Occipital lobe (tissue), 1 donor: ENCODE measurements at regions not wholly inside any gene's neighbourhood (a gene's known extent, or its start where the extent isn't known, plus 50 kb on each side); places are given as distances from the start of the nearest gene placed in this dataset.

Source experiments
- DNase-seq: peaks from one replicate; lab custom pipeline; 2025; lab: John Stamatoyannopoulos, UW

DNA sequence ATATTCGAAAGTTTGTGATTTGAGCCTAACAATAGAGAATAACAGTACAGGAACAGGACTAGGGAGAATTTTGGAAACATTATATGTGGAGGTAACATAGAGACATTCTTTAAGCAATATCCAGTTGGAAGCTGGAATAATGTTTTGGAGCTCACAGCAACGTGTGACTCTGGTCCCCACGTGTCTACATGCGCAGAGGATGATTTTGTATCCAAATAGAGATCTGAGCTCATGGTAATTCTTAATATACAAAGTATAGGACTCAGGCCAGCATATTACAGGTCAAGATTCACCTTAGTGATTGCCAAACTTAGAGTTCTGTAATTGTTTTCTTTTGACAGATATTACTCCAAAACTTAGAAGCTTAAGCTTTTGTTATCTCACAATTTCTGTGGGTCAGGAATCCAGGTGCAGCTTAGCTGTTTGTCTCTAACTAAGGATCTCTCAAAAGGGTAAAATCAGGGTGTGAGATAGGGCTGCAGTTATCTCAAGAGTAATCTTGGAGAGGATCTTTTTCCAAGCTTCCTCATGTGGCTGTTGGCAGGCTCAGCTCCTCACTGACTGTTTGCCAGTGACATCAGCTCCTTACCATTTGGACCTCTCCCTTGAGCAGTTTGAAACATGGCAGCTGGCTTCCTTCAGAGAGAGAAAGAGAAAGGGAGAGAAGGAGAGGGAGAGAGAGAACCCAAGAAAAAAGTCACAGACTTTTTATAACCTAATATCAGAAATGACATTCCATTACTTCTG is 272.0 kb upstream of the ZNF462 start:
- DNase-seq, result no peak

DNA sequence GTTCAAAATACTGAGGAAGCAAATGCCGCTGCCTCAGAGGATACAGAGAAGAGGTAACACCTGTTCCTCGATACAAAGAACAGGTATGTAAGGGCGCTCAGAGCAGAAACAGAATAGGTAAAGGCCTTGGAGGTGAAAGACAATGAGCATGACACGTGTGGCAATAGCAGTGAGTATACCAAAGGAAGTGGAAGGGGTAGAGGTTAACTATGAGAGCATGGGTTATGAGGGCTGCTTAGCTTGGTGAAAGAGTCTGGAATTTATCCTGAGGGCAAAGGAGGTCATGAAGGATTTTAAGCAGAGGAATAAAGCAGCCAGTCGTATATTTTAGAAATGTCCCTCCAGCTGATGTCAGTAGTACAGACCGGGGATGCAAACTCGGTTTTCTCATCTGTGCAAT is 269.8 kb upstream of the ZNF462 start:
- DNase-seq, result no peak

DNA sequence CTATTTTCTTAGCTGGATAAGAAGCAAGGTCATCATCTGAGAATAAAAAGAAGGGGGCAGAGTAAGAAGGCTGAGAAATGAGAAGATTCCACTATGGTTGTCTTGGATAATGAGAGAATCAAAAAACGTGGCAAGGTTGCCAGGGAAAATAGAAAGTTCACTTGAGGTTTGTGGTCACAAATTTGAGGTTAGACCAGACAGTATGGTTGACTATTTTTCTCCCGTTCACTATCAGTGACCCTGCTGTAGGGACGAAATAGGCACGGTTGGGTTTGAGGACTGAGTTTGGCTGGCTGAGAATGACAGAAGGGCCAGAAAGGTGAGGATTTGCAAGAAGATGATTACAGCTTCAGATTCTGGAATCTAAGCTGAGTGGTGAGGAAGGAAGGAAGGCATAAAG is 266.0 kb upstream of the ZNF462 start:
- DNase-seq, result no peak

DNA sequence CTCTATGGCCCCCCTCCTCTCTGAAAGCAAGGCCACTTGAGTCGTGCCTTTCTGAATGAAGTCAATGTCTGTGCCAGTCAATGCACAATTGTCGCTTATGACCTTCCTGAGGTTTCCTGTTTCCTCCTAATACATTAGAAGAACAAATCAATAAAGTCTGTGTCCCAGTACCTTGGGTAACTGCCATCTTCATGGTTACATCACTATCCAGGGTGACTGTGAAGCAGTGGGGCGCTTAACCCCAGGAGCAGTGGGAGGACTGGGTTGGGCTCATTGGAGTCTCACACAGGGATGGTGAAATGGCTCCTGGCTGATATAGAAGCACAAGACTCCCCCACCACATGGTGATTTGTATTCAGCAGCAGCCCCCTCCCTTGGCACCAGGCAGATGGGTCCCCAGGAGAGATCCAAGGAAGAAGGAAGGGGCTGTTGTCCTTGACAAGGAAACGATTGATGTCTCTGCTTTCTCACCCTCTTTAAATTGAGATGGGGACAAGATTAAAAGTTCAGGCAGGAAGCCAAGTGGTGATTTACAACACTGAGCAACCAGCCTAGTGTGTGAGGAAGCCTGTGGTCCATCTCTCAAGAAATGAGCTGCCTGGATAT is 261.9 kb upstream of the ZNF462 start:
- no peak for DNase-seq

DNA sequence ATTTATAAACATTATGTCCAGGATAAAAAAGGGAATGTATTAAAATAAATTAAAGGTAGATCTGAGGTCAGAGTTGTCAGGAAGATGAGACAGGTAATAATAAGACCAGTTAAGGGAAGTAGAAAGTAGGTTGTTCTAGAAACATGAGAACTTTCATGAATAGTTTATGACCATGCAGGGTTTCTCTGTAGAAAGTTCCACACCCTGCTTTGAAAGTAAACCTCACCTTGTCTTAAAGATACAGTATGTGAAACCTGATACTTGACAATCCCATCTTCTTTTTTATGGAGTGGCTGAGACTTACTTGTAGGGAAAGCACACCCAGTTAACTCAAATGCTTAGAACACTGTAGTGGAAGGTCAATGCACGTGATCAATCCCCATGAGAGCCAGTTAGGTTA is 260.6 kb upstream of the ZNF462 start:
- DNase-seq, result no peak

DNA sequence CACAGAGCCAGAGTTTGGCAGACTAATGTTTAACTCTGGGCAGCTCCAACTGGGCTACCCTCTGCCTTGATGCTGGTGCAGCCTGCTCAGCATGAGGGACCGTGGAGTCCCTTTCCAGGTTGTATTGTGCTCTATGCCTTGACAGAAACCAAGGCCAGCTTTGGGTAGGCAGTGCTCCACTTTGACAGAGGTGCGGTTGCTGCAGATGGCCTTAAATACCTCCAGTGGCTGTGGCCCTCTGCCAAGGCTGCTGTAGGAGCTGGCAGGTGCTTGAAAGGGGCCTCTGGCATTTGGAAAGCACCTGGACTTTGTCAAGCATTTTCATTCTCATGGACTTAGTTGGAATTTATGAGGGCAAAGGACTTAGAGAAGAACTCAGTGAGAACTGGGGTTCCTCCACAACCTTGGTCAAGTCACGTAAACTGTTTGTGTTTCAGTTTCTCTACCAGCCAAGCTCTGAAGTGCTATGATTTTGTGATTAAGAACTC is 249.7 kb upstream of the ZNF462 start:
- no peak for DNase-seq

DNA sequence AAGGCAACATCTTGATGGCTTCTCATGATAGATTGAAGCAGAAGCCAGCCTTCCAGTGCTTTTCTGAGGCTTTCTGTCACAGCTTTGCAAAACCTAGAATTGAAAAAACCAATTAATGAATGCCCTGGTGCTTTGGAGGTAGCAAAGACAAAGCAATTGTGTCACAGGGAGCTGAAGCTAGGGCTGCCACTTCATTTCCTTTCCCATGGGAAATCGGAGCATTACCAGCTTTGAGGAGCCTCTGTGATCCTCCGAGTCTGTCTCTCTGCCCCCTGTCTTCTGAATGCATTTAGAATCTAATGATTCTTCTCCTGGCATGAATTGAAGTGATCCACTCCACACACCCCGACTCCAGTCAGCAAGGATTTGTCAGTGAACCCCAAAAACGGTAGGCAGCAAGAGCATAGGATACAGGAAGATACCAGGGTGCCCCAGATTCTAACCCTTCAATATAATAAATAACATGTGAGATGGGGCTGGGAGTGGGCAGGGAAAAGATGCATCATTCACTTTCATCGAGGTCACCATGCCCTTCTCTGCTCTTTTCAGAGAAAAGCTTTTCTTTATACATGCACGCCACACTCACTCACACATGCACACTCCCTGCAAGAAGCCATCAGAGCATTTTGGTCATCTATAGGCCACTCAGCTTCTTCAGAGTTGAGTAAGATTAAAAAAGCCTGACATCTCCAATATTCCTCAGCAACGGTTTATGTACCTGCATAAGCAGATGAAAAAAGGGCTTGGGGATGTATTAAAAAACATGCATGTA is 247.7 kb upstream of the ZNF462 start:
- no peak for DNase-seq

DNA sequence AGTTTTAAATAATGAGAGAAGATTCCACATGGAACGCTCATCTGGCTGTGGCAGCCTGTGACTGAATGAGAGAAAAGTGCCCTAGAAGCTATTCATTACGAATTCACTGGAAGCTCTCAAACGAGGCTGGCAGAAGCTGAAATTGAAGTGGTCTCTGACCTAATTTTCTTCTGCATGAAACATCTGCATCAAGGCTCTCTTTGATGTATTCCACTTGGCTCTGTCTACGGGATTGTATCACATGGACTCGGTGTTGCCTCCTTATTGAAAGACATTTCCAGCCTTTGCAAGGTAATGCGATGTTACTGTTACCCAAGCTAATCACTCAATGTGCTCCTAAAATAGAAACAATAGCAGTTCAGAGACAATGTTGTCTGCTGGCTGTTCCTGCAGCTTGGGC is 246.9 kb upstream of the ZNF462 start:
- DNase-seq, result no peak

DNA sequence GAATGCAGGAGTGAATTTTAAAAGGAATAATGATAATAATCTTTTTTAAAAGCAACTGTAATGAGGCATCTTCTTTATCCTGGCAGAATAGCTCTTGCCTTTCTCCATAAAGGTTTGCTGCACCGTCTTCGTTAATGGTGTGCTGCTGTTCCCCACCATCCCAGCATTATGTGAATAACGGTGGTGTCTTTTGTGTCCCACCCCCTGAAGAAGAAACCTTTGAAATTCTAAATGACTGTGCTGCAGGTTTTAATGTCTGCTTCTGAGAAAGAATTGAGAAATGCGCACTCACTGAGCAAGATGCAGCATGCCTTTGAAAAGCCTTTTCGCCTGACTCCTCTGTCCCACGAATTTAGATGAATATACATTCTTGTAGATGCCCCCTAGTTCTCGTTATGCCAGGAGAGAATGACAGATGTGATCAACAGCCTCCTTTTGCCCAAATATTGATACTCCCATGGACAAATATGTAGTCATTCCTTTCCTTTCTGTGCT is 246.1 kb upstream of the ZNF462 start:
- no peak for DNase-seq

DNA sequence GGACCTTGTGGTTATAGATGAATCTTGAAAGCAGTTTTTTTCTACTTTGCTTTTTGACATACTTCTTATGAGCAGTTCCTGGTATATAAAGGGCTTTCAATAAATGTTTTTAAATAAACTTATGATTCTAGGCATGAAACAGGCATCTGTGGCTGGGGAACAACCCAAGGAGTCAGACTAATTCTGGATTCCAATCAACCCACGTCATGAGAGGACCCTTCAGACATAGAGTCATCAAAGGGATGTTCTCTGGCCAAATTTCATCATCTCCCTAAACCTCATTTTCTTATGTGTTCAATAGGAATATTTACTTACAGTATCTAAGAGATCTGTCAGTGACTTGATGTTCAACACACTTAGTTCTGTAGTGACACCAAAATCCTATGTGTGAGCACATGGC is 243.8 kb upstream of the ZNF462 start:
- DNase-seq, result no peak

DNA sequence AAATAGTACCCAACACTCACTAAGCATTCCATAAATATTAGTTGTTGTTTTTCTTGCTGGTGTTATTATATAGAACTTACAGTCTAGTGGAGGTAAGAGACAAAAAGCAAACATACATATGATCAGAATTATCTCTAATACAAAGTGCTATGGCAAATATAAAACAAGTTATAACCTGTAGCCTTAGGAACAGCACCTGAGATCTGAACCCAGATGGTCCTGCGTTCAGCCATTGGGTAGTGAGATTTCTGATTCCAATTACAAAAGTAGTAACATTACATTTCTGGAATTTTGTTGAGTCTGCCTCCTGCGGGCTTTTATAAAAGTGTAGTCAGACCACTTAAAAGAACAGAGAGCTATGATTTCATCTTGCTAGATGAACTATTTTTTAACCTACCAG is 242.9 kb upstream of the ZNF462 start:
- DNase-seq, result no peak

DNA sequence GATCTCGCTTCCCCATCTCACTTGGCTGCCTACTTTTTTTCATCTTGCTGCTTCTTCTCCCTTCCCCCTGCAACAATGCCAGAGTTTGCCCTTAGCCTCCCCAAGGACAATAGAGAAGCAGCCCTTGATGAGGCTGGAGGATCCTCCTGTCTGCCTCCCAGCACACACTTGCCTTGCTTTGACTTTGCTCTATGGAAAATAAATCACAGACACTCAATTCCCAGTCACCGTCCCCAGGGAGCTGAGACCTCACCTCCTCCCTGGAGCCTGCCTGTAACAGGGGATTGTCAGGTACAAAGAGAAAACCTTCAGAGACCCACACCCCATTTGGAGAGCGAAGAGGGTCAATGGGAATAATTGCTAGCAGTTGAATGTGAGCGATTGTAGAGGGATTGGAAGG is 242.1 kb upstream of the ZNF462 start:
- no peak for DNase-seq

DNA sequence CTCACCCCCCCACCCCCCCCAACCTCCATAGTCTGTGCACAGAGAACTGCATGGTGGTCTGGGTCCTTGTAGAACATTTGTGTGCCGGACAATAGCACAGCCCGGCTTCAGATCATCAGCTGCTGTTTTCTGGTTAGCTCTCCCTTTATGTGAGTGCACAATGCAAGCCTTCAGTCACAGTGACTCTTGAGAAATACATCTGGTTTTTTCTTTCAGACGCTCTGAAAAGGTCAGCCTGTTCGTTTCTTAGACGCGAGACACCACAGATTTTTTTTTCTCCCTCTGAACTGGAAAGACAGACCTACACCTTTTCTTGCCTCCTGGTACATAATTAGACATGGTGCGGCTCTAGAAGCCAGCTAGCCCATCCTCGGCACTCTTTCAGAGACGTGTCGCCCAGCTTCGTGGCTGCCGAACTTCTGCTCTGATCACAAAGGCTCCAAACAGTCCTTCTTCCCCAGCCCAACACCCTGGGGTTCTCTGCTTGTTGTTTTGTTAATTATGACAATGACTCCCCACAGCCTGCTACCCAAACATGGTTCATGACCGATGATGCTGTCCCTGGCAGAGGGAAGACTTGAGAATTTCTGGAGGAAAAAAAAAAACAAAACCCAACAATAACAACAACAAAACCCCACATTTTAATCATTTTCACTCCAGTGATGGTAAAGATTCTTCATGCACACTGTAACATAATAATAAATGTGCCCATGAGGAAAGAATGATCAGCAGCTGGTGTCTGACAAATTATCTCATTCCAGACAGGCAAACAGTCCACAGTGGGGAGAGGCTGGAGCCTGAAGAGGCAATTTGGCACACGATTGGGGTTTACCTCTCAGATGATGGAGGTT is 241.4 kb upstream of the ZNF462 start:
- DNase-seq, result no peak

DNA sequence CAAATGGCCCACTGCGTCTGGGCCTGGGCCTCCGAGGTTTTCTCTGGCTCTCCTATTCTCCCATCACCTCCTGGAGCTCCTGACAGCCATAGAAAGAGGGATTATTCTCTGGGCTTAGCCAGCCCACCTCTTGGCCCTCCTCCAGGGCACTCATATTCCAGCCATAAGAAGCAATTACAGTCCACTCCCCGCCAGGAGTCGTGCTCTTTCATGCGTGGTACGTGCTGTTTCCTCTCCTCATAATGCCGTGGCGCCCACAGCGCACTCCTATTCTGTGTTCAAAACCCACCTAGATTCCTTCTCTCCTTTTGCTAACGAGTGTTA is 240.8 kb upstream of the ZNF462 start:
- DNase-seq, result no peak

DNA sequence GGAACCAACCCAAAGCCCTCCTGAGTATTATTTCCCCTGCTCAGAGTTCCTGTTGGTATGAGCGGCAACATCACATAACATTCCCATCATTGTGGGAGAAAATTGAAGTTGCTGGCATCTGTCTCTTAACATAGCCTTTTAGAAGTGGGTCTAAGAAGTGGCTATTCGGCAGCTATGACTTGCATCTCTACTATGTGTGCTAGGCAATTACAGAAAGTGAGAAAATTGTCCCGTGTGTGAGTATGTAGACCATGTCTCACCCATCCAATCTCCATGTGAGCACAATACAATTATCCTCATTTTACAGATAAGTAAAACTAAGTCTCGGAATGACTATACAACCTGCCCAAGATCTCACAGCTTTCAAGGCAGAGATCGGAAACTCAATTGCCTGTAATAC is 239.4 kb upstream of the ZNF462 start:
- DNase-seq, result no peak

DNA sequence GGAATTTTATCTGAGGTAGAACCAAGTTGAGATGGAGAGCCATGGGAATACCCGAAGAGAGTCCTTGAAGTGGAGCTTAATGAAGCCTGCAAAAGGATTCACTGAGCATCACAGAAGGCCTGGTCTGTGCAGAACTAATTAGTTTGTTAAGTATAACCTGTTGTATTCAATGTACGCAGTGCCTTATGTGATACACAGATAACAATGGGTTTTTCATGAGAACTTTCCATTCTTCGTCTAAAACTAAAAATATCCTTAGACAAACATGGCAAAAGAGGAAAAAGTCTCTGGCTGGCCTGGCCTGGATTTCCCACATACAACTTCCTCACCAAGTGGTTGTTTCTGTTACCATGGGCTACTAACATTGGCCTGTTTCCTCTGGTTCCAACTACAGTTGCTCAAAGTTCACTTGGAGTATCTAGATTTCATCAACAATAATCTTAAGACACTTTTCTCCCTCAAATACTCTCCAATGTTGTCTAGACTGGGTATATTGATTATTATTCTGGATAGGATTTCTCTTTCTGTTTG is 237.6 kb upstream of the ZNF462 start:
- no peak for DNase-seq

DNA sequence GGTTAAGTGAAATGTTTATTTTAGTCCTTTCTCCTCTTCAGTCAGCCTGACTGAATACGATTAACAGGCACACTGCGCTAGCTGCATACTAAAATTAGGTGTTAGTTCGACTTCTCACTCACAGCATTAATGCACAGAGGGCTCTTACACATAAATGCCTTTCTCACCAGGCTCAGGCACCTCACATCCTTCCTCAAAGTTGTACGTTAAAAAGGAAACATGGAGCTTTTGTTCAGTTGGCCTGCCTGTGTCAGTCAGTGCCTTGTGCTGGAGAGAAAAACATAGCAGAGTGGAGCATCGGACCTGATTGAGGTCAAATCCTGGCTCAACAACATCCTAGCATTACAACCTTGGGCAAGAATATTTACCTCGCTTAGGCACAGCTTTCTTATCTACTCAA is 236.0 kb upstream of the ZNF462 start:
- DNase-seq, result no peak

DNA sequence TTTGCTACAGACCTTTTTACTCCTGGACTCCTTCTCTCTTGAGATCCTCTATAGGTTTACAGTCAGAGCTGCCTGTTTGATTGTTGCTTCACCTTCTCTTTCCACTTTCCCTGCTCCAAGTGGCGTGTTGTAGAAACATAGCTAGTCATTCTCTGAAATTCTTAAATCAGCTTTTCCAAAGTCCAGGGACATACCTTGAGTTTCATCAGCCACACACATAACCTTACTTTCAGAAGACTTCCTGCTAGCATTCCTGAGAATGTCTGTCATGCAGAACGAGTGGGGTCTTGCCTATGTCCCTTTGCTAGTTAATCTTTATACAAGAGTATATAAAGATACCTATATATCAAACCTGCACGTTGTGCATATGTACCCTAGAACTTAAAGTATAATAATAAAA is 230.3 kb upstream of the ZNF462 start:
- DNase-seq, result no peak

DNA sequence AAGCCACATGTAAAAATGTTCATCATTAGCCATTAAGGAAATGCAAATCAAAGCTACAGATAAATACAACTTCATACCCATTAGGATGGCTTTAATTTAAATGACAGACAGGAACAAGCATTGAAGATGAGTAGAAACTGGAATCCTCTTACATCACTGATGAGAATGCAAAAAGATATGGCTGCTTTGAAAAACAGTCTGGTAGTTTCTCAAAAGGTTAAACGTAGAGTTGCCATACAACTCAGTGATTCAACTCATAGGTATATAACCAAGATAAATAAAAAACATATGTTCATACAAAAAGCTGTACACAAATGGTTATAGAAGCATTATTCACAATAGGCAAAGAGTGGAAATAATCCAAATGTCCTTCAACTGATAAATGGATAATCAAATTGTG is 228.8 kb upstream of the ZNF462 start:
- DNase-seq, result no peak

DNA sequence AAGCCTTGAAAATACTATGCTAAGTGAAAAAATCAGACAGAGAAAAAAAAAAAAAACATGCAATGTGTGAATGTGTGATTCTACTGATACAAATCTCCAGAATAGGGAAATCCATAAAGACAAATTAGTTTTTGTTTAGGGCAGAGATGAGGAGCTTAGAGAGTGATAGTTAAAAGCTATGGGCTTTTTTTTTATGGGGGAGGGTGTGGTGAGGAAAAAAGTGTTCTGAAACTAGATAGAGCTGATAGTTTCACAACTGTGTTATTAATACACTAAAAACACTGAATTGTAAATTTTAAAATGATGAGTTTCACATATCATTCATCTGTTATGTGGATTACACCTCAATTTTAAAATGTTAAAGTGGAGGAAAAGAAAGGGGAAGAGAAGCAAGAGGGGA is 228.3 kb upstream of the ZNF462 start:
- DNase-seq, result no peak

DNA sequence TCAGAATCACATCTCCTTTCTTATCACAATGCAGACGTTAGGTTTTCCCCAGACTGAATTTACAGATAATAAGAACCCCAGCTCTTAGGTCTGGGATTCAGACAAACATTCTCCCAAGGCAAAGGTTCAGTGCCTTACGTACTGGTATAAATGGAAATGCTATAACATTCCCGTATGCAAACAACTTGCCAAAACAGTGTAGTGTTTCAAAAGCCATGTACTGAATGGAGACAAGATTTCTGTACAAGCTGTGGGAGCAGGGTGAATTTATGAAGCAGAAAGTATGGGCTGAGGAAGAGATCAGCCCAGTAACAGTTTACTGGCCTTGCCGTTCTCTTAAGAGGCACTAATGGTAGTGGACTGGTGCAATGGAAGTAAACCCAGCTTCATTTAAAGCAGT is 225.5 kb upstream of the ZNF462 start:
- DNase-seq, result no peak
